OCI-LY3 (cell line): ENCODE measurements at regions not wholly inside any gene's neighbourhood (a gene's known extent, or its start where the extent isn't known, plus 50 kb on each side); places are given as distances from the start of the nearest gene placed in this dataset.

ENCODE experiments used
- EZH2phosphoT487 ChIP-seq: fragments of 200-600 bp; shearing (Covaris generic); IDR thresholded peaks from 2 replicates; pipeline ENCODE4 v1.6.1; 2018; ENCODE audit warnings: antibody characterized with exemption, mixed run types, low read depth
- TF ChIP-seq, protein P1 (sequence below): fragments of 200-600, 300-600 bp; sonication (generic); IDR thresholded peaks from 2 replicates; pipeline ENCODE4 v1.5.1; 2014; ENCODE audit warnings: antibody characterized with exemption, low read length, low read depth

DNA sequence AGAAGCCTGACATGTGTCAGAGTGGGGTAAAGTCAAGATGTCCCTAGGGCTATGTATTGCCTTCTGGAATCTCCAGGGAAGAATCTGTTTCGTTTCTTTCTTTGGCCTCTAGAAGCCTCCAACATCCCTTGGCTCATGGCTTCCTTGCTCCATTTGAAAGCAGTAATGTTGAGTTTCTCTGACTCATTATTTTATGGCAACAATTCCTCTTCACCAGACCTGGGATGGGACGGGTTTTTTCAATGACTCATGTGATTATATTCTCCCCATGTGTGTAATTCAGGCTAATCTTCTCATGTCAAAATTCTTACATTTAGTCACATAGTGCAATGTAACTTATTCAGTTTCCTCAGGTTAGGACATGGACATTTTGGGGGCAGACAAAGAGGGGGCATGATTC lies 1038.6 kb downstream of the CBLN2 start:
- TF ChIP-seq, protein P1, sequence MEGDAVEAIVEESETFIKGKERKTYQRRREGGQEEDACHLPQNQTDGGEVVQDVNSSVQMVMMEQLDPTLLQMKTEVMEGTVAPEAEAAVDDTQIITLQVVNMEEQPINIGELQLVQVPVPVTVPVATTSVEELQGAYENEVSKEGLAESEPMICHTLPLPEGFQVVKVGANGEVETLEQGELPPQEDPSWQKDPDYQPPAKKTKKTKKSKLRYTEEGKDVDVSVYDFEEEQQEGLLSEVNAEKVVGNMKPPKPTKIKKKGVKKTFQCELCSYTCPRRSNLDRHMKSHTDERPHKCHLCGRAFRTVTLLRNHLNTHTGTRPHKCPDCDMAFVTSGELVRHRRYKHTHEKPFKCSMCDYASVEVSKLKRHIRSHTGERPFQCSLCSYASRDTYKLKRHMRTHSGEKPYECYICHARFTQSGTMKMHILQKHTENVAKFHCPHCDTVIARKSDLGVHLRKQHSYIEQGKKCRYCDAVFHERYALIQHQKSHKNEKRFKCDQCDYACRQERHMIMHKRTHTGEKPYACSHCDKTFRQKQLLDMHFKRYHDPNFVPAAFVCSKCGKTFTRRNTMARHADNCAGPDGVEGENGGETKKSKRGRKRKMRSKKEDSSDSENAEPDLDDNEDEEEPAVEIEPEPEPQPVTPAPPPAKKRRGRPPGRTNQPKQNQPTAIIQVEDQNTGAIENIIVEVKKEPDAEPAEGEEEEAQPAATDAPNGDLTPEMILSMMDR: no peak
- no peak for TF ChIP-seq EZH2phosphoT487
